Glomerular endothelial cell (primary cell): ENCODE measurements at regions not wholly inside any gene's neighbourhood (a gene's known extent, or its start where the extent isn't known, plus 50 kb on each side); places are given as distances from the start of the nearest gene placed in this dataset.

Experiments
- DNase-seq: peaks from one replicate; pipeline ENCODE4 v3.0.0-alpha.2; 2011; ENCODE audit warnings: low read depth, low spot score; ENCODE audit errors: extremely low read depth

DNA sequence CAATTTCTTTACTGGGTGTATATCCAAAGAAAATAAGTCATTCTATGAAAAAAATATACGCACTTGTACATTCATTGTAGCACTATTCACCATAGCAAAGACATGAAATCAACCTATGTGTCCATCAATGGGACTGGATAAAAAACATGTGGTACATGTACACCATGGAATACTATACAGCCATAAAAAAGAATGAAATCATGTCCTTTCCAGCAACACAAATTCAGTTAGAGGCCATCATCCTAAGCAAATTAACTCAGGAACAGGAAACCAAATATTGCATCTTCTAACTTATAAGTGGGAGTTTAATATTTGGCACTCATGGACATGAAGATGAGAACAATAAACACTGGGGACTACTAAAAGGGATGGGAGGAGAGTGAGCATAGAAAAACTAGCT lies 325.7 kb downstream of the TGFB2 start:
- no peak for DNase-seq

- no peak for DNase-seq
Measured at GRCh38 chr1:218671573-218671972, 326.4 kb downstream of the TGFB2 start.

DNA sequence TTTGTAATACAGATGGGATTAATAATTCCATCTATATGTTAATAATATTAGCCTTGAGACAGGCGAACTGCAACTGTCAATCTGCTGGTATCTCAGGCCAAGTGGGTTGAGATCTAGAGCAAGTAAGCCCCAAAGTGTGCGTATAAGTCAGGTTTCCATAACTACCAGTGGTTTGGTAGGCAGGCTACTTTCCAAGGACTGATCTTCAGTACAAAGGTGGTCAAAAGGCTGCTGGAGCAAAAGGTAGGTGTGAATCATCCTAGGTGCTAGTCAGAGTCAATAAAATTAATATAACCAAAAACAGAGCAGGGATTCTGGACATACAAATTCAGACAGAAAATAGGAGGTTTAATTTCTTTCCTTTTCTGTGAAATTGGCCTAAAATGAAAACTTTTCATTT lies 328.0 kb downstream of the TGFB2 start:
- no peak for DNase-seq

DNA sequence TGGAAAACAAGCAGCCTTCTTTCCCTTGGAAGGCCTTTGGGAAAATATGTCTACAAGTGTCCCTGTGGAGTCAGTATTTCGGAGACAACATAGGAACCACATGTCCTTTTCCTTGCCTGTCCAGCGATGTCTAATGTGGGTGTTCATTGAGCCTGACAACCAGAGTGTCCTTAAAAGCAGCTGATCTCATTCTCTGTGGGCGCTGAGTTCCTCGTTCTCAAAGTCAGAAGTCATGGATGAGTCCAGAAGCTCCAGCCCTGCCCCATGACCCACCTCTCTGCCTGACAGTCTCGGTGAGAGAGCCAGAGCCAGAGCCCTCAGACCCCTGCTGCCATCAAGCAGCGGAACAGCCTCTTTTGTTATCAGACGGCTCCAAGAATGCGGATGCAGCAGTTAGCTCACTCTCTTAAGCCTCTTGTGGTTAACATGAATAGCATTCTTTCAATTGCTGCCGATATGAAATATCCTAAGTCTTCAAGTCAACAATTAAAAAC lies 329.2 kb downstream of the TGFB2 start:
- no peak for DNase-seq

- DNase-seq = no peak
Measured at GRCh38 chr1:218677026-218677425, 331.9 kb downstream of the TGFB2 start.

- DNase-seq = no peak
Measured at GRCh38 chr1:218679391-218679790, 334.3 kb downstream of the TGFB2 start.

GRCh38 chr1:218679988-218680748 lies 335.0 kb downstream of the TGFB2 start:
- DNase-seq = no peak

- no peak for DNase-seq
Measured at GRCh38 chr1:218683242-218683641, 338.1 kb downstream of the TGFB2 start.

- no peak for DNase-seq
Measured at GRCh38 chr1:218686258-218686657, 341.1 kb downstream of the TGFB2 start.

DNA sequence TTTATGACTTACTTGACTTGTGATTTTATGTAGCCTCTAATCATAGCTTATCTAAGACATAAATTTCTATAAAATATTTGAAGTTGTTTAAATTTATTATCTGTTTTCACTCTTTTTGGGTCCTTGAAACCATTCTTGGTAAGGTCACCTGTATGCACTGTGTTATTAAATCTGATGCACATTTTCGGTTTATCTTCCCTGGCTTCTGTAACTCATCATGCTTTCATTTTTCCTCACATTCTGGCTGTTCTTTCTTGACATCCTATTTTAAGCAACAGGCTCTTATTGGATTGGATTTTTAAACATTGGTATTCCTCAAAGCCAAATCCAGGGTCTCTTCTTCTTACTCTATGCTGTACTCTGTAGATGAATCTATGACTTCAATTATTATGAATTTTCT lies 341.6 kb downstream of the TGFB2 start:
- DNase-seq = no peak

- no peak for DNase-seq
Measured at GRCh38 chr1:218692808-218693207, 347.7 kb downstream of the TGFB2 start.

DNA sequence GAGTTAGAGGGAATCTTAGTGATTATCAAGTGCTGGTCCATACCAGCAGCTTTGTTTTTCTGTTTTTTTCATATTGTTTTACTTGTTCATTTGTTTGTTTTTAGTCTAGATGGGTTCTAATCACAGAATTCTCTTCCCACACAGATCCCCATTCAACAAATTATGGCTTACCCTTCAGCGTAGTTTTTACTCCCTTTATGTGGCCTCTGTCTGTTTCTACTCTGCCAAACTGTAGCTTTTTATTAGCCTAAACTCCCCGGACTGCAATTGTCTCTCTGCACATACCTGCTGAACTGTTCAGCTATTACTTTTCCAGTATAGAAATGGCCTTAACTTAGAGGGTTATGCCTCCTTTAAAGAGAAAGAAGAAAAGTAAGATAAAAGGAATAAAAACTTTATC lies 348.5 kb downstream of the TGFB2 start:
- DNase-seq = no peak

- no peak for DNase-seq
Measured at GRCh38 chr1:218694085-218694484, 348.9 kb downstream of the TGFB2 start.

GRCh38 chr1:218694636-218695035 lies 349.5 kb downstream of the TGFB2 start:
- DNase-seq = no peak

- no peak for DNase-seq
Measured at GRCh38 chr1:218695525-218695924, 350.4 kb downstream of the TGFB2 start.

DNA sequence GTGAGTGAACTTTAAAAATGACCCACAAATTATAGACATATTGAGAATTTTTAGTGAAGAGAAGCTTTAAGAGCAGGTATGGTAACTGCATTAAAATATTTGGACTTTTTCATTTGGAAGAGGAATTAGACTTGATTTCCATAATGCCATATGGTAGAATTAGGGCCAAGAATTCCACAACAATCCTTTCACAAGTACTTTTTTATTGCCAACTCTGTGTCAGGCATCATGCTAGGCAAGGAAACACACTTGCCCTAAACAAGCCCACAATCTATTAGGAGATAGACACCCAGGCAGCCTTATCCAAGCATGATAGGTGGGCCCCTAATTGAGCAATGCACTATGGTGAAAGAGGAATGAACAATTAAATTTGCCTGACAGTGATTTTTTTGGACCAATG lies 353.0 kb downstream of the TGFB2 start:
- no peak for DNase-seq

DNA sequence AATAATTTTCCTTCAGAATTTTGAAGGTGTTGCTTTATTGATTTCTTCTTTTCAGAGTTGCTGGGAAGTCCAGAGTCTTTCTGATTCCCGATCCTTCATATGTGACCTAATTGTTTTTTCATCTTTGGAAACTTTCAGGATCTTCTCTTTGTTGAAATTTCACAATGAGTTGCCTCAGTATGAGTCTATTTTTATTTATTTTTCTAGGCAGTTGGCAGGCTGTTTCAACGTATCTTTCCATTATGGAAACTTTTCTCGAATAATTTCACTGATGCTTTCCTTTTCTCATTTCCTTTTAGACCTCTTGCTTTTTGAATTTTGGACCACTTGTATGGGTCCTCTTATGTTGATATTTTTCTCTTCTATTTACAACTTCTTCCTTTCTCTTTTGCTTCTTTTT lies 354.3 kb downstream of the TGFB2 start:
- DNase-seq = no peak

DNA sequence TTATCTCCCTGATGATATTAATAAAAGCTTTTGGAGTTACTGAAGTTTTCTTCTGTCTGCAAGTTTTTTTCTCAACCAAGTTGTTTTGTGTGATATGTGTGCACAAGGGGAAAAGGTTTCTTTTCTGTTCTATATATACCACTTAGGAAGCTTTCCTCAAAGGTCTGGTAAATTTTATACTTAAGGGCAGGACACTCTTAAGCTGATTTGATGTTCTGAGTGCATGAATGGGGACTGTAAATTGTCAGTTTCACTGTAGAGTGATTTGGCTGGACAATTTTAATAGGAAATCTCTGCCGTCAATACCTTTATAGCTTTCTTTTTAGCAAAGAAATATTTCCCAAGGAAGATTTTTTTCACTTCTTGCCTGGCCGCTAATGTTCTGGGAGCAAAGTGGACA lies 354.7 kb downstream of the TGFB2 start:
- DNase-seq = no peak

- no peak for DNase-seq
Measured at GRCh38 chr1:218700666-218701065, 355.5 kb downstream of the TGFB2 start.

- no peak for DNase-seq
Measured at GRCh38 chr1:218701131-218701530, 356.0 kb downstream of the TGFB2 start.

DNA sequence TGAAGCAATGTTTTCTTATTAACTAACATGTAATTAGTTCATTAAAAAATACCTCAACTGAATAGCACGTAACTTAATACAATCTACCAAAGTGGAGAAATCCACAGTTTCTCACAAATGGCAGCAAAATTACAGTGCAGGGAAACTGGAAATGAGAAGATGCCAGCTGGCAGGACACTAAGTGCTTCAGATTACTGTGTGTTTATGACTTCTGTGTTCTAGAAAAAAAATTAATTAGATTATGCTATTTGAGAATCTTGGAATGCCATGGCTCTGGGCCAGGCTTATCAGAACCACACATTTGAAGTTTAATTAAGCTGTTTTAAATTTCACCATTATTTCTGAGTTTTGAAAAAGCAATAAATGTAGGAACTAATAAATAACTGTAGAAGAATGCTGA lies 357.6 kb downstream of the TGFB2 start:
- DNase-seq = no peak

DNA sequence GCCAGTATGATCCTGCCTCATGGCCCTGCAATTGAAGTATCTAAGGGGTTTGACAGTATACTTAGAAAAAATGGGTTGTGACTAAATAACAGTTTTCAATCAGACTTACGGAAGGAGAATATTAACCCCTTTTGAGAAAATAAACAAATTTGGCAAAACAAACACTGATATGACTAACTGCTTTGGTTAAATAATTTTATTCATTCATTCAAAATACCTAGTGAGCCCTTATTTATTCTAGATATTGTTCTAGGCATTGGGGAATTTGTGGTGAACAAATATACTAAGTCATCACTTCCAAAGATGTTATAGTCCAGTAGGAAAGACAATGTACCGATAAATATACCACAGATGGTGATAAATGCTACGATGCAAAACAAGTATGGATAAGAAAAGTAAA lies 358.7 kb downstream of the TGFB2 start:
- DNase-seq = no peak

DNA sequence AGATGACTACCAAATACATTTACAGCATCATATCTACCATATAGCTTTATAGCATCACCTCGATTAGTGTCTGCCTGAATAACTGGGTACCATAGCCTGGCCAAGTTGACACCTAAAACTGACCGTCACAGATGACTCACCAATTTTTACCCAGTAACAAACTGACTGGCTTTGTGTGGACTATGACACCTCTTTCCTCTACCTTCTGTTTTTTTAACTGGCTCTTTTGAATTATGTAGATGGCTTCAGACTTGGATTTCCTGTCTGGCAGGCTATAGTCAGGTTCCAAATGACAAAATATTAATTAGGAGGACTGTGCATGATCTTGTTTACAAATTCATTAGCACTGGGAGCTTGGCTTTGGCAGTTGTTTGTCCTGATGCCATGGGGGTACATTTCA lies 360.3 kb downstream of the TGFB2 start:
- DNase-seq = no peak
